ENCODE measurements at regions not wholly inside any gene's neighbourhood (a gene's known extent, or its start where the extent isn't known, plus 50 kb on each side); places are given as distances from the start of the nearest gene placed in this dataset.

DNA sequence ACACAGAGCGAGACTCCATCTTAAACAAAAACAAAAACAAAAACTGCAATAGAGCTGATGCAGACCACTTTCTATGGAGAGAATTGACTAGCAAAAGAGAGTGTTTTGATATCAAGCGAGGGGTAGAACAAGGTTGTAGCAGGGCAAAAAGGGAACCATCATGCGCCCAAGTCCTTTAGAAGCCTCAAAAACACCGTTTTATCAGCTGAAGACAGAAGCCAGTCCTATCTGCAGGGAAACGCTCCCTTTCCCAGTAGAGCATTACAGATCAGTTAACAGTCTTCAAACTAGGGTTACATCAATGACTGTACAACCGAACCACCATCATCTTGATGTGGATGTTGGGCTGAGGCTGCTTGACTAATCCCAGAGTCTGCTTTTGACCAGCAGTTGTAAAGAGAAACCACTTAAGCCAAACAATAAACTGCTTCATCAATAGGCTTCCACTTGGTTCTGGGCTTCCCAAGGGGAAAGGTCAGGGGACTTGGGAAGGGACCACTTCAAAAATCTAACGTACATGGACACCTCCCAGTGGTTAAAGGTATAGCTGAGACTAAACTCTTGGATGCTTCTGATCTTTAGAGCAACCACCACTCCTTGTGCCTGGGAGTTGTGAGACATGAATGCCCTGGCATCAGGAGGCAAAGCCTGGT, 59.6 kb upstream of the SPDEF start:
- Mint-ChIP-seq H3K36me3 (peaks cover 2% of the 10 kb centered on the region), H3K27ac (no peak overlapping the region)
- POLR2A ChIA-PET = no interaction called here

DNA sequence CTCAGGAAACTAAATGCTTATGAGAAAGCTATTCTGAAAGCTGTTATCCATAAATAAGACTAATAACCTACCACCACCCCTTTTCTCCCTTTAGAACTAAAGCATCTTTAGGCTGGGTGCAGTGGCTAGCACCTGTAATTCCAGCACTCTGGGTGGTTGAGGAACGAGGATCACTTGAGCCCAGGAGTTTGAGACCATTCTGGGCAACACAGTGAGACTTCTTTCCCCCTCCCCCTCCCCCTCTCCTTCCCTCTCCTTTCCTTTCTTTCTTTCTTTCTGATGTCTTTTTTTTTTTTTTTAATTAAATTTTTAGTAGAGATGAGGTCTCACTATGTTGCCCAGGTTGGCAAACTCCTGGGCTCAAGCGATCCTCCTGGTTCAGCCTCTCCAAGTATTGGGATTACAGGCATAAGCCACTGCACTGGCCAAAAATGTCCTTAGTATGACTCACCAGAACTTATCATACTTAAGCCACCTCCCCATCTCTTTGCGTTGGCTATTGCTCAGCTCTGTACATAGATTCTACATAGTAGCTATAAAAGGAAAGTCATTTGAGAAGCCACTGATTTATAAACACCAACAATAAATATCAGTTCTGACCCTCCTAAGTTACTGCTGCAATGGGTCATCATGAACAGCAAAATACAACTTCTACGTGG, 54.8 kb upstream of the SPDEF start:
- DNase-seq = no peak
- POLR2A ChIA-PET = no interaction called here
- H3K36me3 Mint-ChIP-seq = peaks cover 2% of the 10 kb centered on the region
- ATAC-seq (ENCODE audit: low read depth) = no peak
- H3K4me3 Mint-ChIP-seq = no peak overlapping the region
- no peaks in the 10 kb centered on the region for H3K27me3 Mint-ChIP-seq
- no peaks in the 10 kb centered on the region for H3K9me3 Mint-ChIP-seq
- H3K4me1 Mint-ChIP-seq = peaks cover 9% of the 10 kb centered on the region
- H3K27ac Mint-ChIP-seq = no peak overlapping the region

More for the DNA sequence above, 59.6 kb upstream of the SPDEF start:
- DNase-seq (no peak), ATAC-seq (ENCODE audit: low read depth) (no peak)
- Mint-ChIP-seq H3K4me1 (peaks cover 2% of the 10 kb centered on the region), H3K9me3 (no peaks in the 10 kb centered on the region), H3K4me3 (no peak overlapping the region), H3K27me3 (no peaks in the 10 kb centered on the region)

- no peaks in the 10 kb centered on the region for H3K27me3 Mint-ChIP-seq
Measured at GRCh38 chr6:34608321-34609091, 52.4 kb upstream of the SPDEF start.

DNA sequence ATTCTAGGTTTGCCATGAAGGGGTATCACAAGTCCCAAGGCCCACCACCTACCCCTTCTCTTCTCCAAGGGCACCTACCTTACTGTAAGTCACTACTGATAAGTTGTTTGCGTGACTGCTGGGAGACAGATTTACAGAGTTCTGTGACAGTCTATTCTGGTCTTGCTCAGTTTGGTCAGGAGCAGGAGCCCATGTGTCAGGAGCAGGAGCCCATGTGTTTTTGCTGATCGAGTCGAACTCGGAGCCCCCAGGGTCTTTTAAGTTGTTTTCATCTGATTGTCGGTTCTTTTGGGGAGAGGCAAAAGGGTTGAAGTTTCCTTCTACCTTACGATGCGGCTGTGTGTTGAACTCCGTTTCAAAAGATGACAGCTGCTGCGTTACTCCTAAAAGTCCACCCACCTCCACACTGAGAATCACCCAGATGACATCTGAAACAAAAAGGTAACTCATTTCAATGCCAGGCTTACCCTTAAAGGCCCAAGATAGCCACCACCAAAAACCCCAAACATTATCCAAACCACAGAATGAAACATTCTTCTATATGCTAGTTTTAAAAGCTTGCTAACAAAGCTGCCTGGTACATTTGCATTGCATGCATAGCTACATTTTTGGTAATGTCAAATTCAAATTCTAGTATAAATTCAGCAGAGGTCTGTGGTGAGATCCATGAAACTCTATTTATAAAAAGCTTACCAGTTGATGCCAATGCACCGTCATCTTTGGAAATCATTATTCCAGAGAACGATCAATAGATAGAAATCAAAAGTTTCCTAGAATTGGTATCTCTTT, 50.5 kb upstream of the SPDEF start:
- no peak overlapping the region for H3K27ac Mint-ChIP-seq
- peaks cover 2% of the 10 kb centered on the region for H3K36me3 Mint-ChIP-seq
- ATAC-seq (ENCODE audit: low read depth) (no peak), DNase-seq (no peak)
- no peaks in the 10 kb centered on the region for H3K9me3 Mint-ChIP-seq
- peaks cover 9% of the 10 kb centered on the region for H3K4me1 Mint-ChIP-seq
- no peak overlapping the region for H3K4me3 Mint-ChIP-seq
- POLR2A ChIA-PET = no interaction called here
- no peaks in the 10 kb centered on the region for H3K27me3 Mint-ChIP-seq

More at GRCh38 chr6:34608321-34609091, 52.4 kb upstream of the SPDEF start:
- Mint-ChIP-seq H3K36me3 (peaks cover 2% of the 10 kb centered on the region), H3K4me3 (no peak overlapping the region), H3K4me1 (peaks cover 9% of the 10 kb centered on the region), H3K27ac (no peak overlapping the region), H3K9me3 (no peaks in the 10 kb centered on the region)
- DNase-seq (no peak), ATAC-seq (ENCODE audit: low read depth) (no peak)
- POLR2A ChIA-PET = no interaction called here
